Cardiac muscle cell (in vitro differentiated cells and primary cell): ENCODE measurements at regions not wholly inside any gene's neighbourhood (a gene's known extent, or its start where the extent isn't known, plus 50 kb on each side); places are given as distances from the start of the nearest gene placed in this dataset.

Source experiments
- DNase-seq, 2 donors: peaks; one replicate each; pipeline versions ENCODE4 v3.0.0 to v3.0.0-alpha.2; 2010 to 2017; ENCODE audit warnings: low read depth in 1 of 2, low spot score in 1 of 2
- H3K27ac ChIP-seq: fragments of 200-600 bp; sonication (generic); 2 replicates; pipeline ENCODE4 v1.5.1; 2016
- H3K27me3 ChIP-seq: fragments of 200-600 bp; sonication (generic); 2 replicates; pipeline ENCODE4 v1.6.0; 2016; ENCODE audit warnings: control low read depth
- H3K36me3 ChIP-seq: fragments of 200-600 bp; sonication (generic); 2 replicates; pipeline ENCODE4 v1.5.1; 2016; ENCODE audit warnings: control low read depth
- H3K4me1 ChIP-seq: fragments of 200-600 bp; sonication (generic); 2 replicates; pipeline ENCODE4 v1.8.1; 2017; ENCODE audit warnings: low read depth, mild to moderate bottlenecking, mixed run types
- H3K4me3 ChIP-seq: fragments of 200-600 bp; sonication (generic); 2 replicates; pipeline ENCODE4 v1.5.1; 2016; ENCODE audit warnings: mild to moderate bottlenecking
- H3K9me3 ChIP-seq: fragments of 200-600 bp; sonication (generic); 2 replicates; pipeline ENCODE4 v1.5.1; 2017; ENCODE audit warnings: low read depth, mild to moderate bottlenecking, control low read depth
- TF ChIP-seq, protein P1 (sequence below): IDR thresholded peaks from 2 replicates; pipeline ENCODE4 v1.5.1; 2012; ENCODE audit warnings: low read depth, mild to moderate bottlenecking, low read length

- Histone ChIP-seq H3K4me3 (no peak overlapping the region), H3K36me3 (no peaks in the 10 kb centered on the region), H3K27me3 (no peaks in the 10 kb centered on the region), H3K4me1 (no peaks in the 10 kb centered on the region), H3K27ac (no peak overlapping the region), H3K9me3 (no peaks in the 10 kb centered on the region)
- TF ChIP-seq, protein P1, sequence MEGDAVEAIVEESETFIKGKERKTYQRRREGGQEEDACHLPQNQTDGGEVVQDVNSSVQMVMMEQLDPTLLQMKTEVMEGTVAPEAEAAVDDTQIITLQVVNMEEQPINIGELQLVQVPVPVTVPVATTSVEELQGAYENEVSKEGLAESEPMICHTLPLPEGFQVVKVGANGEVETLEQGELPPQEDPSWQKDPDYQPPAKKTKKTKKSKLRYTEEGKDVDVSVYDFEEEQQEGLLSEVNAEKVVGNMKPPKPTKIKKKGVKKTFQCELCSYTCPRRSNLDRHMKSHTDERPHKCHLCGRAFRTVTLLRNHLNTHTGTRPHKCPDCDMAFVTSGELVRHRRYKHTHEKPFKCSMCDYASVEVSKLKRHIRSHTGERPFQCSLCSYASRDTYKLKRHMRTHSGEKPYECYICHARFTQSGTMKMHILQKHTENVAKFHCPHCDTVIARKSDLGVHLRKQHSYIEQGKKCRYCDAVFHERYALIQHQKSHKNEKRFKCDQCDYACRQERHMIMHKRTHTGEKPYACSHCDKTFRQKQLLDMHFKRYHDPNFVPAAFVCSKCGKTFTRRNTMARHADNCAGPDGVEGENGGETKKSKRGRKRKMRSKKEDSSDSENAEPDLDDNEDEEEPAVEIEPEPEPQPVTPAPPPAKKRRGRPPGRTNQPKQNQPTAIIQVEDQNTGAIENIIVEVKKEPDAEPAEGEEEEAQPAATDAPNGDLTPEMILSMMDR: no peak
- DNase-seq: no peak
Measured at GRCh38 chr1:14014929-14015328, 314.9 kb downstream of the PRDM2 start.

GRCh38 chr1:14015917-14016316 lies 315.9 kb downstream of the PRDM2 start:
- Histone ChIP-seq H3K4me1 (no peaks in the 10 kb centered on the region), H3K36me3 (no peaks in the 10 kb centered on the region), H3K4me3 (no peak overlapping the region), H3K9me3 (no peaks in the 10 kb centered on the region), H3K27me3 (no peaks in the 10 kb centered on the region), H3K27ac (no peak overlapping the region)
- DNase-seq: no peak
- TF ChIP-seq, protein P1: no peak

GRCh38 chr1:14017531-14017961 lies 317.6 kb downstream of the PRDM2 start:
- no peak for DNase-seq
- no peaks in the 10 kb centered on the region for H3K4me1 ChIP-seq
- TF ChIP-seq, protein P1: no peak
- H3K27ac ChIP-seq: no peak overlapping the region
- H3K4me3 ChIP-seq: no peak overlapping the region
- no peaks in the 10 kb centered on the region for H3K9me3 ChIP-seq
- H3K27me3 ChIP-seq: no peaks in the 10 kb centered on the region
- H3K36me3 ChIP-seq: no peaks in the 10 kb centered on the region

DNA sequence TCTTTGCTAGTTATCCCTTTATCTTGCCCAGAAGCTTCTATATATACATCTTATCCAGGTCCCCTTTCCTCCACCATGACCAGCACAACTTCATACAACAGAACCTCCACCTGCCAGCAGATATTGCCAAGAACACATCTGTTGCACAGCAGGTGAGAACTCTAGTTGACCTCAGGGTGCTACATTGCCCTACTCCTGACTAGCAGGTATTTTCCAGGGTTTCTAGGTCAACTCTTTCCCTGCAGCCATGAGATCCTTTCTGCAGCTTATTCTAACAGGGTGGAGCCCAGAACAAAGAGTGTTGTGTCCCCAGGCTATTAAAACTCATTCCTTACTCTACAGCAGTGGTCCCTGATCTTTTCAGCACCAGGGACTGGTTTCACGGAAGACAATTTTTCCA lies 319.5 kb downstream of the PRDM2 start:
- H3K9me3 ChIP-seq: no peaks in the 10 kb centered on the region
- H3K4me3 ChIP-seq: no peak overlapping the region
- H3K4me1 ChIP-seq: no peaks in the 10 kb centered on the region
- H3K36me3 ChIP-seq: no peaks in the 10 kb centered on the region
- H3K27me3 ChIP-seq: no peaks in the 10 kb centered on the region
- DNase-seq: no peak
- TF ChIP-seq, protein P1: no peak
- no peak overlapping the region for H3K27ac ChIP-seq

- H3K27ac ChIP-seq: no peak overlapping the region
- no peaks in the 10 kb centered on the region for H3K36me3 ChIP-seq
- TF ChIP-seq, protein P1: no peak
- H3K27me3 ChIP-seq: no peaks in the 10 kb centered on the region
- no peak for DNase-seq
- no peaks in the 10 kb centered on the region for H3K9me3 ChIP-seq
- no peaks in the 10 kb centered on the region for H3K4me1 ChIP-seq
- H3K4me3 ChIP-seq: no peak overlapping the region
Measured at GRCh38 chr1:14020006-14020405, 320.0 kb downstream of the PRDM2 start.

DNA sequence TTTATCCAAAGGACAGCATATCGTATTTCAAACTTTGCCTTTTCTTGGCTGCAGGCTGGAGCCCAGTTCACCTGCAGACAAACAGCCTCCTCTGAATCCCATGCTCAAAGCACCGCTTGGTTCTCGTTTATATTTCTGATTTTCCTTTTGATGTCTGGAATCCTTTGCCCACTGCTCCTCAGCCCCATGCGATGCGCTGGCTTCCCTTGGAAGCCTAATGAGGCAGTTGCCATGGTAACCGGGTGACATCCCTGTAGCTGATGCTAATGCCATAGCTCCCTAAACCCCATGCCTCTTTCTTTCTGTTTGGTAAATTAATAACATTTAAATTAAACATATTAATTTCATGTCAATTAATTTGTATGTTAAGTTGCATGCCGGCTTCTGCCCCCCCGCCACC lies 327.1 kb downstream of the PRDM2 start:
- Histone ChIP-seq H3K9me3 (no peaks in the 10 kb centered on the region), H3K36me3 (no peaks in the 10 kb centered on the region), H3K27ac (no peak overlapping the region), H3K4me1 (no peaks in the 10 kb centered on the region), H3K4me3 (no peak overlapping the region), H3K27me3 (no peaks in the 10 kb centered on the region)
- TF ChIP-seq, protein P1: no peak
- no peak for DNase-seq
